ENCODE measurements at regions not wholly inside any gene's neighbourhood (a gene's known extent, or its start where the extent isn't known, plus 50 kb on each side); places are given as distances from the start of the nearest gene placed in this dataset.

GRCh38 chr11:122342089-122342744, 226.2 kb upstream of the BLID start:
- TF ChIP-seq CTCF (IDR thresholded peaks at IDR 0.05), result no peak
- 78% methylated on average over 2 of the region's 4 CpGs for WGBS (ENCODE audit: insufficient coverage)
- DNase-seq (no peak), ATAC-seq (no peak)
- intact Hi-C loops (cut with micrococcal nuclease), result no loop called here
- H3K9me3 ChIP-seq (ENCODE audit: control insufficient read depth, insufficient read depth, low read length), result no peaks in the 10 kb centered on the region
- Mint-ChIP-seq H3K27ac (no peak overlapping the region), H3K27me3 (ENCODE audit: low read depth in 2 of 2) (peaks cover 3 to 15% of the 10 kb centered on the region in 2 donors), H3K36me3 (no peaks in the 10 kb centered on the region), H3K4me3 (no peak overlapping the region), H3K9me3 (no peaks in the 10 kb centered on the region), H3K4me1 (no peaks in the 10 kb centered on the region)
- H3K27me3 ChIP-seq (ENCODE audit: control insufficient read depth, insufficient read depth, low read length), result no peaks in the 10 kb centered on the region
- H3K36me3 ChIP-seq (ENCODE audit: control insufficient read depth, insufficient read depth, low read length), result no peaks in the 10 kb centered on the region
- no peaks in the 10 kb centered on the region for H3K4me1 ChIP-seq (ENCODE audit: control insufficient read depth, insufficient read depth, low read length)
- no peak overlapping the region for H3K27ac ChIP-seq (ENCODE audit: low read length)
- no peak overlapping the region for H3K4me3 ChIP-seq (ENCODE audit: low read length)

GRCh38 chr11:122341477-122341876, 225.5 kb upstream of the BLID start:
- WGBS (ENCODE audit: insufficient coverage), result 100% methylated on average over 1 of the region's 2 CpGs
- Histone ChIP-seq H3K27me3 (ENCODE audit: control insufficient read depth, insufficient read depth, low read length) (no peaks in the 10 kb centered on the region), H3K9me3 (ENCODE audit: control insufficient read depth, insufficient read depth, low read length) (no peaks in the 10 kb centered on the region), H3K36me3 (ENCODE audit: control insufficient read depth, insufficient read depth, low read length) (no peaks in the 10 kb centered on the region), H3K27ac (ENCODE audit: low read length) (no peak overlapping the region), H3K4me1 (ENCODE audit: control insufficient read depth, insufficient read depth, low read length) (no peaks in the 10 kb centered on the region), H3K4me3 (ENCODE audit: low read length) (no peak overlapping the region)
- TF ChIP-seq CTCF (IDR thresholded peaks at IDR 0.05), result no peak
- no peaks in the 10 kb centered on the region for H3K9me3 Mint-ChIP-seq
- peaks cover 3 to 15% of the 10 kb centered on the region in 2 donors for H3K27me3 Mint-ChIP-seq (ENCODE audit: low read depth in 2 of 2)
- DNase-seq (no peak), ATAC-seq (no peak)
- intact Hi-C loops (cut with micrococcal nuclease), result no loop called here
- H3K4me3 Mint-ChIP-seq, result no peak overlapping the region
- H3K4me1 Mint-ChIP-seq, result no peaks in the 10 kb centered on the region
- H3K27ac Mint-ChIP-seq, result no peak overlapping the region
- H3K36me3 Mint-ChIP-seq, result no peaks in the 10 kb centered on the region

GRCh38 chr11:122340607-122341290, 224.7 kb upstream of the BLID start:
- H3K4me1 ChIP-seq (ENCODE audit: control insufficient read depth, insufficient read depth, low read length), result no peaks in the 10 kb centered on the region
- no peaks in the 10 kb centered on the region for H3K9me3 Mint-ChIP-seq
- no peaks in the 10 kb centered on the region for H3K36me3 Mint-ChIP-seq
- H3K4me3 Mint-ChIP-seq, result no peak overlapping the region
- no peaks in the 10 kb centered on the region for H3K4me1 Mint-ChIP-seq
- intact Hi-C loops (cut with micrococcal nuclease), result no loop called here
- peaks cover 3 to 15% of the 10 kb centered on the region in 2 donors for H3K27me3 Mint-ChIP-seq (ENCODE audit: low read depth in 2 of 2)
- no peak overlapping the region for H3K27ac Mint-ChIP-seq
- no peaks in the 10 kb centered on the region for H3K27me3 ChIP-seq (ENCODE audit: control insufficient read depth, insufficient read depth, low read length)
- no peaks in the 10 kb centered on the region for H3K9me3 ChIP-seq (ENCODE audit: control insufficient read depth, insufficient read depth, low read length)
- DNase-seq (no peak), ATAC-seq (no peak)
- H3K36me3 ChIP-seq (ENCODE audit: control insufficient read depth, insufficient read depth, low read length), result no peaks in the 10 kb centered on the region
- 60% methylated on average over 2 of the region's 3 CpGs for WGBS (ENCODE audit: insufficient coverage)
- H3K4me3 ChIP-seq (ENCODE audit: low read length), result no peak overlapping the region
- no peak for TF ChIP-seq CTCF (IDR thresholded peaks at IDR 0.05)
- no peak overlapping the region for H3K27ac ChIP-seq (ENCODE audit: low read length)

Measured in natural killer cell (primary cell).